NCI-H526 (cell line): ENCODE measurements at regions not wholly inside any gene's neighbourhood (a gene's known extent, or its start where the extent isn't known, plus 50 kb on each side); places are given as distances from the start of the nearest gene placed in this dataset.
"Not testable (repeated sequence)": the region's sequence is repeated elsewhere in the genome, so short reads cannot be mapped to it uniquely, and the experiment has no call there.

Experiments used
- DNase-seq, 2 experiments: peaks; one replicate each; lab custom pipeline; 2025; lab: John Stamatoyannopoulos, UW

DNA sequence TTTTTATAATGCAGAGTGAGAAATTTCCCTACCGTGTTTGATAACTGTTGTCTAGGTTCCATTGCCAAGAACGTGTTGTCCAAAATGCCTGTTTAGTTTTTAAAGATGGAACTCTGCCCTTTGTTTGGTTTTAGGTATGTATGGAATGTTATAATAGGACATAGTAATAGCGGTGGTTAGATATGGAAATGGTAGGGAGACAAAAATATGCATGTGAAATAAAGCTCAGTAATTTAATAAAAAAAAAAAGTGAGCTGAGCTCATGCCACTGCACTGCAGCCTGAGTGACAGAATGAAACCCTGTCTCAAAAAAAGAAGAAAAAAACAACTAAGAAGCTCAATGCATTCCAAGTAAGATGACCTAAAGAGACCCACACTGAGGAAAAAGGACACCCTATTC is 72.9 kb downstream of the ZNF783 start:
- no peak for DNase-seq

- no peak for DNase-seq
These were observed 86.9 kb downstream of the ZNF783 start for GRCh38 chr7:149348758-149349369.

DNA sequence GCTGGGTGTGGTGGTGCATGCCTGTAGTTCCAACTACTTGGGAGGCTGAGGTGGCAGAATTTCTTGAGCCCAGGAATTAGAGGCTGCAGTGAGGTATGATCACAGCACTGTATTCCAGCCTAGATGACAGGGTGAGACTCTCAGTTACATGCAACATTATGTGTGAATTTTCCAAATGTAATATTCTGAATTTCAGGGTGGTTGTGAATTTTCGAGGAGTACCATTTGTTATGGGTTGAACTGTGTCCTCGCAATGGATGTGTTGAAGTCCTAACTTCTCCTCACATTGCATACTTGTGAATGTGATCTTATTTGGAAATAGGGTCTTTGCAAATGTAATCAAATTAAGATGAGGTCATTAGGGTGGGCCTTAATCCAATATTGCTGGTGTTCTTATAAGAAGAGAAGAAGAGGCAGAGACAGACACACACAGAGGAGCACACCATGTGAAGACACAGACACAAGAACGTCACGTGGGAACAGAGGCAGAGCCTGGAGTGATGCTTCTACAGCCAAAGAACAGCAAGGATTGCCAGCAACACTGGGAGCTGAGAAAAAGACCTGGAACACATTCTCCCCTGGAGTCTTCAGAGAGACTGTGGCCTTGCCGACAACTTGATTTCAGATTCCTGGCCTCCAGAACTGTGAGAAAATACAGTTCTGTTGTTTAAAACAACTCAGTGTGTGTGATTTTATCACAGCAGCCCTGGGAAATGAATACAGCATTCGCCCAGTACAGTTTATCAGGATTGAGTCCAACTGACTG is 91.9 kb downstream of the ZNF783 start:
- DNase-seq = no peak

DNA sequence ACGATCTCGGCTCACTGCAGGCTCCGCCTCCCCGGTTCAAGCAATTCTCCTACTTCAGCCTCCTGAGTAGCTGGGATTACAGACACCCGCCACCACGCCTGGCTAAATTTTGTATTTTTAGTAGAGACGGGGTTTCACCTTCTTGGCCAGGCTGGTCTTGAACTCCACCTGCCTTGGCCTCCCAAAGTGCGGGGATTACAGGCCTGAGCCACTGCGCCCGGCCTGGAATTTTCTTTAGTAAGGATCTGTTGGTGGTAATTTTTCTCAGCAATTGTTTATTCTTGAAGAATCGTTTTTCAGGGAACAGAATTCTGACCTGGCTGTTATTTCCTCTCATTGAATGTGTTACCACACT is 93.0 kb downstream of the ZNF783 start:
- DNase-seq = not testable (repeated sequence)

DNA sequence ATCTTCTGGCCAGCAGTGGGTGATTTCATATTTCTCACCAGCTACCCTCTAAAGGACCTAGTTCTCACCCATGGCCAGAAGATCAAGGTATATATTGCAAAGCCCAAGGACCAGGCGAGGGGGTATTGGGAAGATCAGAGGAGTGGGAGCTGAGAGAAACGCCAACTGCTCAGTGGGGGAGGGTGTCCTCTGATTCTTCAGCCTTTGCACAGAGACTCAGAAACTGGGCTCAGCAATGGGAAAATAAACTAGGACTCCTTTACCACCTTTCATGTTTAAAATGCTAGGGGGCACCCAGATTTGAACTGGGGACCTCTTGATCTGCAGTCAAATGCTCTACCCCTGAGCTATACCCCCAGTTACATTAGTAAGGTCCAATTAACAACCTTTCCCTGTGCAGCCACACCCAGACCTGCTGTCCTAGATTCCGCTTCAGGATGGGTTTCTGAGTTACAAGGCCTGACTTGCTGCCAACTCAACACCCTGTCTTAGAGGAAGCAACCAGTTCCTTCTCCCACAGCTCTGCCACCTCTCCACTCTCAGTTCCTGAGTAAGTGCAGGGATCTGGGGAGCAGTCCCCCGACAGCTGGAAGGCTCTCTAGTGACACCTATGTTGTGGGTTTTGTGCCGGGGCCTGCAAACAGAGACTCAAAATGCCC is 93.5 kb downstream of the ZNF783 start:
- DNase-seq = no peak

GRCh38 chr7:149362696-149363095 is 98.2 kb downstream of the ZNF777 start:
- no peak for DNase-seq

DNA sequence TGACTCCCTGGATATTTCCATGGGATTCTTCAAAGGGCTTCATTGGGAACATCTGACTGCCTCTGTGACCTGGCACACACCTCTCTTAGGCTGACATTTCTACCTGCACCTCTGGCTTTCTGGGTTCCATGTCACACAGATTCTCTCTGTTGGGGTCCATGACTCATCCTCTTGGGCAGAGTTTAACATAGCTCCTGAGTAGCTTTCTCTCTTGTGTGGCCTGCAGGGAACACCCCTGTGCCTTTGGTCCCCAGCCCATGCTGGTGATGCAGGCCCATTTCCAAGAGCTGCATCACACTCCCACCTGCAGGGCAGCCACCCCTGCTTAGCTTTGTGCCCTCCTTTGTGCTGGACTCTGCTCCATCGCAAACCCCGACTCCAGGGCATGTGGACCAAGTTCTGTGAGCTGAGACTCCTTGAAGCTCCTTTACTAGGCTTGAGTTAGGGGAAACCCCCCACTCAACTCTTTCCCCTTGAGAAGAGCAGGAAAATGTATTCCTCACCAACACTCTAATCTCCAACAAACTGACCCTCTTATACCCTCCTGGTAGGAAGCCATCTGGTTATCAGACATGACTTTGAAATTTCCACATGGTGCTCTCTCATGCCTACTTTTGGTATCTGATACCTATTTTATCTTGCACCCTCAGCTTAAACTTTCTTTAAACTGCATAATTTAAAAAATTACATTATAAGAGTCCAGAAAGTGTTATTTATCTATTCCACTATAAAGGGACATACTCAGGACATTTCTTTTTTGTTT is 93.3 kb downstream of the ZNF777 start:
- no peak for DNase-seq

DNA sequence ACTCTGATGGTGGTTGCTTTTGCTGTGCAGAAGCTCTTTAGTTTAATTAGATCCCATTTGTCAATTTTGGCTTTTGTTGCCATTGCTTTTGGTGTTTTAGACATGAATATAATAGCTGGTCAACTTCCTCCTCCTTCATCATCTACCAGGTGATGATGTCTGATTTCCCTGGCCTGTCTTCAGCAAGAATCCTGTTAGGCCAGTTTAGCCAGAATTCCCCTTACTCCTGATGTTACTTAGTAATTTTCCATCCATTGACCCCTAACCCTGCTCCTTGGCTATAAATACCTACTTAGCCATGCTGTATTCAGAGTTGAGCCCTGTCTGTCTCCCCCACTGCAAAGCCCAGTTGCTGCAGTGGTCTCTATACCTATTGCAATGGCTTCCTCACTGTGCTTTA is 91.4 kb downstream of the ZNF777 start:
- DNase-seq = peak; percentile 39 to 48

DNA sequence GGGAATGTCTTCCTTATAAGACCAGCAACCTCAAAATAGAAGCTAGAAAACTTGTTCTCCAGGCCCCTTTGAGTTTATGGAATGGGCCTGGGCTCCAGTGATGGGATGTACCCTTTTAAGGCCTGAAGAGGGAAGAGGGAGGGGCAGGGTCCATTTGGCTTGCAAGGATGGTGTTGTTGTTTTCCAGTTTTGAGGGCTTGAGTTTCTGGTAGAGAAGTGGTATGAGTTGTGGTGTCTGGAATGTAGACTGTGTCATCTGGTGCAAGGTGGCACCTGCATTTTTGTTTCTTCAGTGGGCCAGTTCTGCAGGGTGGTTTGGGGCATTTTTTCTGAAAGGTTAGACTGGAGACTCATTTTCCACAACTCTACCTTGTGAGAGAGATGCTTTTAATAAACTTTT is 90.1 kb downstream of the ZNF777 start:
- no peak for DNase-seq

DNA sequence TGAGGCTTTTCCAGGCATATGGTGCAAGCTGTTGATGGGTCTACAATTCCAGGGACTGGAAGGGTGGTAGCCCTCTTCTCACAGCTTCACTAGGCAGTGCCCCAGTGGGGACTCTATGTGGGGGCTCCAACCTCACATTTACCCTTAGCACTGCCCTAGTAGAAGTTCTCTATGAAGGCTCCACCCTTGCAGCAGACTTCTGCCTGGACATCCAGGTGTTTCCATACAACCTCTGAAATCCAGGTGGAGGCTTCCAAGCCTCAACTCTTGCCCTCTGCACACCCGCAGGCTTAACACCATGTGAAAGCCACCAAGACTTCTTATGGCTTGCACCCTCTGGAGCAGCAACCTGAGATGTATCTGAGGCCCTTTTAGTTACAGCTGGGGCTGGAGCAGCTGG is 87.8 kb downstream of the ZNF777 start:
- DNase-seq = no peak

DNA sequence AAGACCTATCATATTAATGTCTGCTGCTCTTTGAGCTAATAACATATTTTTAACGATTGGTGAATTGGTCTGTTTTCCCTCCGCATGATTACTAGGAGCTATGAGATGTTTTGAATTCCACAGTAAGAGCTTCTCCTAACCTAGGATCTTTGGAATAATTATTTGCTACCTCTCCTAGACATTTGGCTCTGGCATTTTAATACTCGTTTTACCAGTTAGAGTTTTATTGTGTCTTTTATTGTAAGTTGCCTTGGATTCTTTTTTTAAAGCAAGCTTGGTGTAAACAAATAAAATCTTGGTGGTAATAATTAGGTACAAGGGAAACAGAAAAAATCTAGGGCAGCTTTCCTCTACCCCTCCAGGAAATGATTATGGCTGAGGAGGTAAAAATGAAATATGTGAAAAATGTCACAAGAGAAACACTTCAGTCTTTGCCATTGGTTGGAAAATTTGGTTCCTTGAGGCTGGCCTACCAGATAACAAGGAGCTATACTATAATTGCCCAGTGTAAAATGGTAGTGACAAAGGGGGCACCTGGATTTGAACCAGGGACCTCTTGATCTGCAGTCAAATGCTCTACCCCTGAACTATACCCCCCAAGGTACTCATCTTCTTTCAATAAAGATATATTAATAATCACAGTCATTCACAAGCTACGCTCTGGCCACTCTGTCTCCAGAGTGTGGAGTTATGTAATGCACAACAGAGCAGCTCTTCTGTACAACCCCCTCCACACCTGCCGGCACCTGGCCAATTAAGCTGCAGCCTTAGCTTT is 85.4 kb downstream of the ZNF777 start:
- DNase-seq = no peak

GRCh38 chr7:149377386-149377785 is 83.5 kb downstream of the ZNF777 start:
- no peak for DNase-seq

- DNase-seq = no peak
These were observed 81.2 kb downstream of the ZNF777 start for GRCh38 chr7:149379625-149380024.

DNA sequence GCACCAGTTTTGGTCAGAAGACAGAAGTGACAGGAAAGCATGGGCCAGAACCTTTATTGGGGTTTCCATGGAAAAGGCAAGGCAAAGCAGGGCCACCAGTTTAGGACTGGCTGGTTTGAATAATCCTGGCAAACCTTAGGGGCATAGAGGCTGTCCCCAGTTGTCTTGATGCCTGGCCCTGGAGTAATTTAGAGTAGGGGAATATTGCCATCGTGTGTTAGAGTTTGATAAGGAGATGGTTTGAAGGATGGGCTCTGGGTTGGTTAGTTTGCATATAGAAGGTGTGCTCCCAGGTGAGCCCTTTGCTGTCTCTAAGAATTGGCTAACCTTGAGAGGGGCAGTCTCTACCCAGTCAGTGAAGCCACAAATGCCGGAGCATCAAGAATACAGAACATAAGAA is 79.6 kb downstream of the ZNF777 start:
- peak; percentile 18 to 70 for DNase-seq
